ENCODE measurements at regions not wholly inside any gene's neighbourhood (a gene's known extent, or its start where the extent isn't known, plus 50 kb on each side); places are given as distances from the start of the nearest gene placed in this dataset.

DNA sequence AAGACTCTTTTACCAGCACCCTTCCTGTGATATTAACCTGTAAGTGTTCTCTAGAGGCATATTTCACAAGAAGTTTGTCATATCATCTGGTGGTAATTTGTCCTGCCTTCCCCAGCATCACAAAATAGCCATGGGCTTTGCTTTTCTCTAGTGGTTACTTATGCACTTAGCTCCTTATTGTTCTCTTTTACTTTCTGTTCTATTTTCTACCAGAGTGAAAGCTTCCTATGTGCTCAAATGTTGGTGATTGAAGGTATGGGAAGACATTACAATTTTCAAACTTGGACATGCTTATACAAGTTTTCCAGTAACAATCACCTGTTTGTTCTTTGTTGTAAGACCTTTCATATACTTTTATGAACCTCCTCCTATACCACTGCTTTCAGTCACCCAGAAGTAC, 87.0 kb upstream of the KCNH7 start:
- TF ChIP-seq CTCF (IDR thresholded peaks at IDR 0.05; ENCODE audit: poor library complexity, severe bottlenecking) (no peak), EZH2 (IDR thresholded peaks at IDR 0.05; ENCODE audit: borderline replicate concordance, insufficient read depth, low read length, poor library complexity, severe bottlenecking) (no peak), POLR2AphosphoS5 (IDR thresholded peaks at IDR 0.05) (no peak), REST (IDR thresholded peaks at IDR 0.05; ENCODE audit: borderline replicate concordance) (no peak), TAF1 (IDR thresholded peaks at IDR 0.05; ENCODE audit: low read depth) (no peak), EP300 (conservative IDR thresholded peaks at IDR 0.05; ENCODE audit: poor library complexity, severe bottlenecking) (no peak), MXI1 (conservative IDR thresholded peaks at IDR 0.05; ENCODE audit: poor library complexity, severe bottlenecking) (no peak), RAD21 (conservative IDR thresholded peaks at IDR 0.05) (no peak)
